ENCODE measurements at regions not wholly inside any gene's neighbourhood (a gene's known extent, or its start where the extent isn't known, plus 50 kb on each side); places are given as distances from the start of the nearest gene placed in this dataset.

- TF ChIP-seq CTCF (IDR thresholded peaks at IDR 0.05; ENCODE audit: low read depth, low read length) (no peak), EZH2phosphoT487 (IDR thresholded peaks at IDR 0.05; ENCODE audit: low read depth) (no peak)
Observed at GRCh38 chr18:25799231-25799630, 291.2 kb downstream of the SS18 start.

All from OCI-LY3 (cell line).